ENCODE measurements at regions not wholly inside any gene's neighbourhood (a gene's known extent, or its start where the extent isn't known, plus 50 kb on each side); places are given as distances from the start of the nearest gene placed in this dataset.
A peak's percentile ranks its signal among the peaks of the same experiment; 100 is the strongest.

GRCh38 chr16:85314512-85314971, 202.3 kb upstream of the CIBAR2 start:
- Histone ChIP-seq H3K4me1 (ENCODE audit: control insufficient read depth in 5 of 5, insufficient read depth in 5 of 5, low read length in 5 of 5) (peaks cover 11 to 70% (median 43%) of the 10 kb centered on the region in 5 donors), H3K9ac (ENCODE audit: low read length in 5 of 5) (no peak overlapping the region), H3K27ac (ENCODE audit: low read depth, low read length) (no peak overlapping the region), H3K9me3 (ENCODE audit: control insufficient read depth in 5 of 5, low read length in 5 of 5) (no peaks in the 10 kb centered on the region), H3K36me3 (ENCODE audit: control insufficient read depth in 5 of 5, insufficient read depth in 5 of 5, low read length in 5 of 5) (no peaks in the 10 kb centered on the region), H3K27me3 (ENCODE audit: control insufficient read depth in 5 of 5, insufficient read depth in 4 of 5, low read length in 5 of 5) (no peaks in the 10 kb centered on the region), H3K4me3 (ENCODE audit: low read depth in 1 of 5, low read length in 5 of 5) (no peak overlapping the region)

GRCh38 chr16:85315866-85316265, 203.6 kb upstream of the CIBAR2 start:
- Histone ChIP-seq H3K9me3 (ENCODE audit: control insufficient read depth in 5 of 5, low read length in 5 of 5) (no peaks in the 10 kb centered on the region), H3K36me3 (ENCODE audit: control insufficient read depth in 5 of 5, insufficient read depth in 5 of 5, low read length in 5 of 5) (no peaks in the 10 kb centered on the region), H3K4me3 (ENCODE audit: low read depth in 1 of 5, low read length in 5 of 5) (no peak overlapping the region), H3K27me3 (ENCODE audit: control insufficient read depth in 5 of 5, insufficient read depth in 4 of 5, low read length in 5 of 5) (no peaks in the 10 kb centered on the region), H3K9ac (ENCODE audit: low read length in 5 of 5) (peak overlapping the region in 1 of 5 donors; percentile 36), H3K4me1 (ENCODE audit: control insufficient read depth in 5 of 5, insufficient read depth in 5 of 5, low read length in 5 of 5) (peaks cover 14 to 73% (median 43%) of the 10 kb centered on the region in 5 donors), H3K27ac (ENCODE audit: low read depth, low read length) (no peak overlapping the region)

- no peak overlapping the region for H3K27ac ChIP-seq (ENCODE audit: low read depth, low read length)
These were observed 204.1 kb upstream of the CIBAR2 start for GRCh38 chr16:85316321-85316919.

GRCh38 chr16:85316944-85317343, 204.7 kb upstream of the CIBAR2 start:
- Histone ChIP-seq H3K27ac (ENCODE audit: low read depth, low read length) (no peak overlapping the region), H3K9ac (ENCODE audit: low read length in 5 of 5) (no peak overlapping the region), H3K36me3 (ENCODE audit: control insufficient read depth in 5 of 5, insufficient read depth in 5 of 5, low read length in 5 of 5) (no peaks in the 10 kb centered on the region), H3K4me3 (ENCODE audit: low read depth in 1 of 5, low read length in 5 of 5) (no peak overlapping the region), H3K4me1 (ENCODE audit: control insufficient read depth in 5 of 5, insufficient read depth in 5 of 5, low read length in 5 of 5) (peaks cover 20 to 73% (median 47%) of the 10 kb centered on the region in 5 donors), H3K27me3 (ENCODE audit: control insufficient read depth in 5 of 5, insufficient read depth in 4 of 5, low read length in 5 of 5) (no peaks in the 10 kb centered on the region), H3K9me3 (ENCODE audit: control insufficient read depth in 5 of 5, low read length in 5 of 5) (no peaks in the 10 kb centered on the region)

More at GRCh38 chr16:85316321-85316919, 204.1 kb upstream of the CIBAR2 start:
- Histone ChIP-seq H3K27me3 (ENCODE audit: control insufficient read depth in 5 of 5, insufficient read depth in 4 of 5, low read length in 5 of 5) (no peaks in the 10 kb centered on the region), H3K4me3 (ENCODE audit: low read depth in 1 of 5, low read length in 5 of 5) (no peak overlapping the region), H3K4me1 (ENCODE audit: control insufficient read depth in 5 of 5, insufficient read depth in 5 of 5, low read length in 5 of 5) (peaks cover 19 to 73% (median 45%) of the 10 kb centered on the region in 5 donors), H3K36me3 (ENCODE audit: control insufficient read depth in 5 of 5, insufficient read depth in 5 of 5, low read length in 5 of 5) (no peaks in the 10 kb centered on the region), H3K9me3 (ENCODE audit: control insufficient read depth in 5 of 5, low read length in 5 of 5) (no peaks in the 10 kb centered on the region), H3K9ac (ENCODE audit: low read length in 5 of 5) (no peak overlapping the region)

- H3K9me3 ChIP-seq (ENCODE audit: control insufficient read depth in 5 of 5, low read length in 5 of 5): no peaks in the 10 kb centered on the region
- H3K36me3 ChIP-seq (ENCODE audit: control insufficient read depth in 5 of 5, insufficient read depth in 5 of 5, low read length in 5 of 5): no peaks in the 10 kb centered on the region
- no peak overlapping the region for H3K9ac ChIP-seq (ENCODE audit: low read length in 5 of 5)
- H3K27me3 ChIP-seq (ENCODE audit: control insufficient read depth in 5 of 5, insufficient read depth in 4 of 5, low read length in 5 of 5): no peaks in the 10 kb centered on the region
- no peak overlapping the region for H3K27ac ChIP-seq (ENCODE audit: low read depth, low read length)
- no peak overlapping the region for H3K4me3 ChIP-seq (ENCODE audit: low read depth in 1 of 5, low read length in 5 of 5)
- H3K4me1 ChIP-seq (ENCODE audit: control insufficient read depth in 5 of 5, insufficient read depth in 5 of 5, low read length in 5 of 5): peaks cover 18 to 72% (median 50%) of the 10 kb centered on the region in 5 donors
These were observed 205.4 kb upstream of the CIBAR2 start for GRCh38 chr16:85317704-85318103.

GRCh38 chr16:85319208-85319983, 207.1 kb upstream of the CIBAR2 start:
- H3K36me3 ChIP-seq (ENCODE audit: control insufficient read depth in 5 of 5, insufficient read depth in 5 of 5, low read length in 5 of 5): no peaks in the 10 kb centered on the region
- H3K4me3 ChIP-seq (ENCODE audit: low read depth in 1 of 5, low read length in 5 of 5): no peak overlapping the region
- H3K9ac ChIP-seq (ENCODE audit: low read length in 5 of 5): peak overlapping the region in 1 of 5 donors; percentile 59
- peak overlapping the region; percentile 83 for H3K27ac ChIP-seq (ENCODE audit: low read depth, low read length)
- no peaks in the 10 kb centered on the region for H3K27me3 ChIP-seq (ENCODE audit: control insufficient read depth in 5 of 5, insufficient read depth in 4 of 5, low read length in 5 of 5)
- peaks cover 12 to 63% (median 42%) of the 10 kb centered on the region in 5 donors for H3K4me1 ChIP-seq (ENCODE audit: control insufficient read depth in 5 of 5, insufficient read depth in 5 of 5, low read length in 5 of 5)
- H3K9me3 ChIP-seq (ENCODE audit: control insufficient read depth in 5 of 5, low read length in 5 of 5): no peaks in the 10 kb centered on the region

GRCh38 chr16:85319984-85320440, 207.7 kb upstream of the CIBAR2 start:
- no peaks in the 10 kb centered on the region for H3K27me3 ChIP-seq (ENCODE audit: control insufficient read depth in 5 of 5, insufficient read depth in 4 of 5, low read length in 5 of 5)
- H3K4me1 ChIP-seq (ENCODE audit: control insufficient read depth in 5 of 5, insufficient read depth in 5 of 5, low read length in 5 of 5): peaks cover 12 to 60% (median 39%) of the 10 kb centered on the region in 5 donors
- H3K9ac ChIP-seq (ENCODE audit: low read length in 5 of 5): peak overlapping the region in 1 of 5 donors; percentile 14
- peak overlapping the region; percentile 83 for H3K27ac ChIP-seq (ENCODE audit: low read depth, low read length)
- H3K4me3 ChIP-seq (ENCODE audit: low read depth in 1 of 5, low read length in 5 of 5): no peak overlapping the region
- H3K36me3 ChIP-seq (ENCODE audit: control insufficient read depth in 5 of 5, insufficient read depth in 5 of 5, low read length in 5 of 5): no peaks in the 10 kb centered on the region
- H3K9me3 ChIP-seq (ENCODE audit: control insufficient read depth in 5 of 5, low read length in 5 of 5): no peaks in the 10 kb centered on the region

- Histone ChIP-seq H3K27me3 (ENCODE audit: control insufficient read depth in 5 of 5, insufficient read depth in 4 of 5, low read length in 5 of 5) (no peaks in the 10 kb centered on the region), H3K9me3 (ENCODE audit: control insufficient read depth in 5 of 5, low read length in 5 of 5) (no peaks in the 10 kb centered on the region), H3K36me3 (ENCODE audit: control insufficient read depth in 5 of 5, insufficient read depth in 5 of 5, low read length in 5 of 5) (no peaks in the 10 kb centered on the region), H3K4me1 (ENCODE audit: control insufficient read depth in 5 of 5, insufficient read depth in 5 of 5, low read length in 5 of 5) (peaks cover 12 to 57% (median 39%) of the 10 kb centered on the region in 5 donors), H3K27ac (ENCODE audit: low read depth, low read length) (peak overlapping the region; percentile 83), H3K9ac (ENCODE audit: low read length in 5 of 5) (peak overlapping the region in 3 of 5 donors; percentile 11 to 63 (median 38)), H3K4me3 (ENCODE audit: low read depth in 1 of 5, low read length in 5 of 5) (no peak overlapping the region)
These were observed 208.6 kb upstream of the CIBAR2 start for GRCh38 chr16:85320677-85321385.

GRCh38 chr16:85321509-85322271, 209.4 kb upstream of the CIBAR2 start:
- H3K27me3 ChIP-seq (ENCODE audit: control insufficient read depth in 5 of 5, insufficient read depth in 4 of 5, low read length in 5 of 5): no peaks in the 10 kb centered on the region
- H3K4me3 ChIP-seq (ENCODE audit: low read depth in 1 of 5, low read length in 5 of 5): peak overlapping the region in 1 of 5 donors; percentile 11
- H3K9me3 ChIP-seq (ENCODE audit: control insufficient read depth in 5 of 5, low read length in 5 of 5): no peaks in the 10 kb centered on the region
- H3K4me1 ChIP-seq (ENCODE audit: control insufficient read depth in 5 of 5, insufficient read depth in 5 of 5, low read length in 5 of 5): peaks cover 12 to 49% (median 33%) of the 10 kb centered on the region in 5 donors
- no peaks in the 10 kb centered on the region for H3K36me3 ChIP-seq (ENCODE audit: control insufficient read depth in 5 of 5, insufficient read depth in 5 of 5, low read length in 5 of 5)
- peak overlapping the region; percentile 83 for H3K27ac ChIP-seq (ENCODE audit: low read depth, low read length)
- H3K9ac ChIP-seq (ENCODE audit: low read length in 5 of 5): peak overlapping the region in 3 of 5 donors; percentile 11 to 63 (median 38)

Measured in subcutaneous abdominal adipose tissue (tissue), 5 donors.